ENCODE measurements at regions not wholly inside any gene's neighbourhood (a gene's known extent, or its start where the extent isn't known, plus 50 kb on each side); places are given as distances from the start of the nearest gene placed in this dataset.

DNA sequence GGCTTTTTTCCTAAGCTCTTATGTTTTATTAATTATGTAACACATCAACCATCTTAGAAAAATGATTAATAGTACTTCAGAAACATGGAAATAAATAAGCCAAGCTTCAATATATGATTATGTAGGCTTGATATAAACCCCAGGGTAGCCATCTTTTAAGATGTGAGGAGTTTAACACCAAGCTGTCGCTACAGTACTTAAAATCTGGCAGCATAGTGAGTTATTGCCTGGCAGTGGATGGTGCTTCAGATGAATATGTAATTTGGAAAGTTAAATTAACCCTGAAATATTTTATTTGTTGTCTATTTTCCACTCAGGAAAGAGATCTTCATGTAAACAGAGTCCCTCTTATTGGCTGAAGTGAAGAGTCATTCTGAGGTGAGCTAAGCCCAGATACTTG is 339.0 kb upstream of the ZFP64 start:
- Histone ChIP-seq H3K27ac (ENCODE audit: low read length) (no peak overlapping the region), H4K20me1 (ENCODE audit: insufficient read depth, low read length) (no peaks in the 10 kb centered on the region), H3K36me3 (replicated peaks; ENCODE audit: low read depth, low read length) (no peaks in the 10 kb centered on the region), H3K4me2 (ENCODE audit: low read length) (no peak overlapping the region), H3K9me3 (ENCODE audit: insufficient read depth, low read length) (no peaks in the 10 kb centered on the region), H3K4me3 (ENCODE audit: low read length) (no peak overlapping the region), H3K9ac (ENCODE audit: low read length) (no peak overlapping the region), H3K27me3 (ENCODE audit: low read depth, low read length) (peaks cover 33% of the 10 kb centered on the region), H2AFZ (ENCODE audit: low read depth, low read length) (no peak overlapping the region), H3K79me2 (ENCODE audit: low read length) (no peaks in the 10 kb centered on the region), H3K4me1 (ENCODE audit: low read length) (no peaks in the 10 kb centered on the region)
- TF ChIP-seq EZH2phosphoT487 (IDR thresholded peaks at IDR 0.05; ENCODE audit: low read depth) = no peak
- TF ChIP-seq, protein P1, sequence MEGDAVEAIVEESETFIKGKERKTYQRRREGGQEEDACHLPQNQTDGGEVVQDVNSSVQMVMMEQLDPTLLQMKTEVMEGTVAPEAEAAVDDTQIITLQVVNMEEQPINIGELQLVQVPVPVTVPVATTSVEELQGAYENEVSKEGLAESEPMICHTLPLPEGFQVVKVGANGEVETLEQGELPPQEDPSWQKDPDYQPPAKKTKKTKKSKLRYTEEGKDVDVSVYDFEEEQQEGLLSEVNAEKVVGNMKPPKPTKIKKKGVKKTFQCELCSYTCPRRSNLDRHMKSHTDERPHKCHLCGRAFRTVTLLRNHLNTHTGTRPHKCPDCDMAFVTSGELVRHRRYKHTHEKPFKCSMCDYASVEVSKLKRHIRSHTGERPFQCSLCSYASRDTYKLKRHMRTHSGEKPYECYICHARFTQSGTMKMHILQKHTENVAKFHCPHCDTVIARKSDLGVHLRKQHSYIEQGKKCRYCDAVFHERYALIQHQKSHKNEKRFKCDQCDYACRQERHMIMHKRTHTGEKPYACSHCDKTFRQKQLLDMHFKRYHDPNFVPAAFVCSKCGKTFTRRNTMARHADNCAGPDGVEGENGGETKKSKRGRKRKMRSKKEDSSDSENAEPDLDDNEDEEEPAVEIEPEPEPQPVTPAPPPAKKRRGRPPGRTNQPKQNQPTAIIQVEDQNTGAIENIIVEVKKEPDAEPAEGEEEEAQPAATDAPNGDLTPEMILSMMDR (IDR thresholded peaks at IDR 0.05; ENCODE audit: low read depth, low read length) = no peak

DNA sequence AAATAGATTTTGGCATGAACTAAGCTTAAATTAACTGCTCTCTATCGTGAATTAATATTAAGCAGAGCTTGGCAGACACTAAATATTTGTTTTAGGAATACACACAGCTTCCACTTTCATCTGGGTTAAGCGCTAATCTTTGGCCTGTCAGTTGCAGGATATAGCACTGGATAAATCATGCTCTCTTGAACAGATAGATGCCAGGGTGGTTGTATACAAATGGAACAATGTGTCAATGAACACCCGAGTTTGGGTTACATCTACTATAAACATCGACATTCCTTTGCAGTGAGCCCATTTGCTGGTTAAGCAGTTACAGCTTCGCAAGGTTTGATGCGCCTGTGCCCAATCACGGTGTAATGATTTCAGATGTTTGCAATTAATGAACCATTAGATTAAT is 338.2 kb upstream of the ZFP64 start:
- Histone ChIP-seq H3K9ac (ENCODE audit: low read length) (no peak overlapping the region), H3K36me3 (replicated peaks; ENCODE audit: low read depth, low read length) (no peaks in the 10 kb centered on the region), H3K4me1 (ENCODE audit: low read length) (no peaks in the 10 kb centered on the region), H4K20me1 (ENCODE audit: insufficient read depth, low read length) (no peaks in the 10 kb centered on the region), H3K4me3 (ENCODE audit: low read length) (no peak overlapping the region), H3K27ac (ENCODE audit: low read length) (no peak overlapping the region), H3K4me2 (ENCODE audit: low read length) (no peak overlapping the region), H2AFZ (ENCODE audit: low read depth, low read length) (no peak overlapping the region), H3K79me2 (ENCODE audit: low read length) (no peaks in the 10 kb centered on the region), H3K27me3 (ENCODE audit: low read depth, low read length) (peaks cover 39% of the 10 kb centered on the region), H3K9me3 (ENCODE audit: insufficient read depth, low read length) (no peaks in the 10 kb centered on the region)
- TF ChIP-seq, protein P1 (IDR thresholded peaks at IDR 0.05; ENCODE audit: low read depth, low read length) = no peak

DNA sequence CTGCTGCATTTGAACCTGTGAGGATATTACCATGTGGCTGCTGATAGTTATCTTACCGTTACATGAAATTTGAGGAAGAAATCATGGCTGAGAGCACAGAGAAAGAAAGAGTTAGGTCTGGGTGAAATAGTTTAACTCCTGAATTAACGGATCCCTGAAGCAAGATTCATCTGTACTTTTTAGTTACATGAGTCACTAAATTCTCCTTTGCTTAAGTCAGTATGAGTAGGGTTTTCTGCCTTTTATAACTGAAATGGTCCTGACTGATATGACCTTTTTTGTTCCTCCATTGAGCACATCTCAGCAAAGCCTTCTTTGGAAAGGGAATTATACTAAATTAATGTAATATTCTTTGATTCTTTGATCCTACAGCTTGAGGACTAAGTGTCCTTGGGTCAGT is 333.3 kb upstream of the ZFP64 start:
- H3K4me2 ChIP-seq (ENCODE audit: low read length) = no peak overlapping the region
- H3K4me1 ChIP-seq (ENCODE audit: low read length) = no peaks in the 10 kb centered on the region
- H3K27ac ChIP-seq (ENCODE audit: low read length) = no peak overlapping the region
- no peak overlapping the region for H3K4me3 ChIP-seq (ENCODE audit: low read length)
- no peaks in the 10 kb centered on the region for H3K79me2 ChIP-seq (ENCODE audit: low read length)
- no peak overlapping the region for H3K9ac ChIP-seq (ENCODE audit: low read length)
- no peaks in the 10 kb centered on the region for H3K9me3 ChIP-seq (ENCODE audit: insufficient read depth, low read length)
- TF ChIP-seq EZH2phosphoT487 (IDR thresholded peaks at IDR 0.05; ENCODE audit: low read depth) = no peak
- TF ChIP-seq, protein P1 (IDR thresholded peaks at IDR 0.05; ENCODE audit: low read depth, low read length) = no peak
- H2AFZ ChIP-seq (ENCODE audit: low read depth, low read length) = no peak overlapping the region
- H3K27me3 ChIP-seq (ENCODE audit: low read depth, low read length) = peaks cover 61% of the 10 kb centered on the region
- H4K20me1 ChIP-seq (ENCODE audit: insufficient read depth, low read length) = no peaks in the 10 kb centered on the region
- H3K36me3 ChIP-seq (replicated peaks; ENCODE audit: low read depth, low read length) = no peaks in the 10 kb centered on the region

DNA sequence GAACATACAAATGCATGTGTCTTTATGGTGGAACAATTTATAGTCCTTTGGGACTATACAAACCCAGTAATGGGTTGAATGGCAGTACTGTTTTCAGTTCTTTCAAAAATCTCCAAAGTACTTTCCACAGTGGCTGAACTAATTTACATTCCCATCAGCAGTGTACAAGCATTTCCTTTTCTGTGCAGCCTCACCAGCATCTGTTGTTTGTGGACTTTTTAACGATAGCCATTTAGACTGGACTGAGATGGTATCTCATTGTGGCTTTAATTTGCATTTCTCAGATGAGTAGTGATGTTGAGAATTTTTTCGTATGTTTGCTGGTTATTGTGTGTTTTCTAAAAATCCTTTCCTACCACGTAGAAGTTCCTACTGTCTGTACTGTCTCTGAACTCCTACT is 327.2 kb upstream of the ZFP64 start:
- H3K9ac ChIP-seq (ENCODE audit: low read length) = no peak overlapping the region
- H2AFZ ChIP-seq (ENCODE audit: low read depth, low read length) = no peak overlapping the region
- no peaks in the 10 kb centered on the region for H3K79me2 ChIP-seq (ENCODE audit: low read length)
- no peak overlapping the region for H3K27ac ChIP-seq (ENCODE audit: low read length)
- H3K27me3 ChIP-seq (ENCODE audit: low read depth, low read length) = peaks cover 24% of the 10 kb centered on the region
- H3K36me3 ChIP-seq (replicated peaks; ENCODE audit: low read depth, low read length) = no peaks in the 10 kb centered on the region
- H3K9me3 ChIP-seq (ENCODE audit: insufficient read depth, low read length) = no peaks in the 10 kb centered on the region
- H4K20me1 ChIP-seq (ENCODE audit: insufficient read depth, low read length) = no peaks in the 10 kb centered on the region
- no peaks in the 10 kb centered on the region for H3K4me1 ChIP-seq (ENCODE audit: low read length)
- TF ChIP-seq, protein P1 (IDR thresholded peaks at IDR 0.05; ENCODE audit: low read depth, low read length) = no peak
- no peak for TF ChIP-seq EZH2phosphoT487 (IDR thresholded peaks at IDR 0.05; ENCODE audit: low read depth)
- H3K4me3 ChIP-seq (ENCODE audit: low read length) = no peak overlapping the region
- no peak overlapping the region for H3K4me2 ChIP-seq (ENCODE audit: low read length)
